ENCODE measurements at regions not wholly inside any gene's neighbourhood (a gene's known extent, or its start where the extent isn't known, plus 50 kb on each side); places are given as distances from the start of the nearest gene placed in this dataset.

DNA sequence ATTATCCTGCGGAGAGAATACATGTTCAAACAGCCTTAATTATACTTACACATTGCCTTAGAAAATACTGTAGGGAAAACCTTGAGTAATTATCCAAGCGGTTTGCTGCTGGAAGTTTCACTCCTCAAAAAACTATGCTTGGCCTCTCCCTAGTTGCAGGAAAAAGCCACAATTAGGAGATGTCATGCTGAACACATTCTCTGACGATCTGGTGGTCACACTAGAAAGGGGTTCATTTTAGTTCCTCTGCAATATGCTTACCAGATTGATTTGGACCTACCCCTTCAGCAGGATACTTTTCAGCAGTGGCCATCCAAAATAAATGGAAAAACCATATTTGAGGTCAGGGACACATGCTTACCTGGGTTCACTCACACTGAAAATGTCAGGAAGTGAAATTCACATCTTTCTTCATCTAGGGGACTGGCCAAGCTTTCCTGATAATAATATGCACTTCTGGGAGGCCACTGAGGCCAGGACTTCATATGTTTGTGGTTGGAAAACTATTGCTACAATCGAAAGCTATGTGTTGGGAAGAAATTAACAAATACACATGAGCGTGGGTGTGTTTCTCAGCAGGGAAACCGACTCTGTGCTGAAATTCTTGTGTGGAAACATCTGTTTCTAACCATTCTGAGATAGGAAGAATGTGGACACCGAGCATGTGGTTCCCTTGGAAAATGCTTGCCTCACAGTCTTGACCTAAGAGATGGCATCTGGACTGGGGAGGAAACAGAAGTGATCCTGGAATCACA, 68.8 kb downstream of the ATXN3L start:
- no peaks in the 10 kb centered on the region for H3K9me3 ChIP-seq (ENCODE audit: control insufficient read depth in 1 of 2, low read length in 2 of 2)
- no peak overlapping the region for H3K4me3 ChIP-seq (ENCODE audit: low read length in 2 of 2)
- H3K4me1 ChIP-seq (ENCODE audit: insufficient read depth, low read length), result peaks cover 11% of the 10 kb centered on the region
- Mint-ChIP-seq H3K9me3 (no peaks in the 10 kb centered on the region), H3K27ac (no peak overlapping the region), H3K36me3 (no peaks in the 10 kb centered on the region), H3K4me3 (no peak overlapping the region), H3K27me3 (no peaks in the 10 kb centered on the region), H3K4me1 (peaks cover 11 to 25% (median 15%) of the 10 kb centered on the region in 4 donors)
- H3K27me3 ChIP-seq (ENCODE audit: insufficient read depth, low read length), result no peaks in the 10 kb centered on the region
- intact Hi-C loops (cut with micrococcal nuclease), result no loop called here
- ChIA-PET POLR2A (ENCODE audit: partially characterized antibody) (no interaction called here), CTCF (ENCODE audit: partially characterized antibody) (no interaction called here)
- no peaks in the 10 kb centered on the region for H3K36me3 ChIP-seq (ENCODE audit: insufficient read depth, low read length)
- DNase-seq, result no peak
- H3K27ac ChIP-seq (ENCODE audit: low read depth, low read length), result no peak overlapping the region

DNA sequence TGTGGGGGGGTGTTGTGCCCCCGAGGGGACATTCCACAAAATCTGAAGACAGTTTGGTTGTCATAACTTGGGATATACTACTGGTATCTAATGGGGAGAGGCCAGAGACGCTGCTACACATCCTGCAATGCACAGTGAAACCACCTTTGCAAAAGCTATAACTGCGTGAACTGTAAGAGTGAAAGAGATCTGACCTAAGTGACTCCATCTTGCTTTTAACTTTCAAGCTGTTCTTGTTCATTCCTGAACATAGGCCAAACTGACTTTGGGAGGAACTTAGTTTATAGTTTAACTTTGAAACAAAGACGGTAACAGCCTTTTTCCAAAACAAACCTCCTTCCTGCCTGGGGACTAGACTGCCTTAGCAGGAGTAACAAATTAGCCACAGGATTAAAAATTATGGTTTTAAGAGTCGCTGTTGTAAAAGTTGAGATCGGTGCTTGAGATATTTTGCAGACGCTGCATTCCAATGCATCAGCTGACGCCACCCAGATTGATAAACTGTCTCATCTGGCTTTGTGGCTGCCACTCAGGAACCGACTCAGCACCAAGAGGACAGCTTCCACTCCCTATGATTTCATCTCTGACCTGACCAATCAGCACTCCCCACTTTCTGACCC, 70.9 kb downstream of the ATXN3L start:
- Mint-ChIP-seq H3K4me3 (no peak overlapping the region), H3K36me3 (no peaks in the 10 kb centered on the region), H3K9me3 (peaks cover 0 to 15% (median under 1%) of the 10 kb centered on the region in 8 donors), H3K4me1 (peaks cover 4 to 13% (median 5%) of the 10 kb centered on the region in 4 donors), H3K27me3 (no peaks in the 10 kb centered on the region), H3K27ac (no peak overlapping the region)
- Histone ChIP-seq H3K4me3 (ENCODE audit: low read length in 2 of 2) (no peak overlapping the region), H3K9me3 (ENCODE audit: control insufficient read depth in 1 of 2, low read length in 2 of 2) (no peaks in the 10 kb centered on the region), H3K27me3 (ENCODE audit: insufficient read depth, low read length) (no peaks in the 10 kb centered on the region), H3K27ac (ENCODE audit: low read depth, low read length) (no peak overlapping the region), H3K36me3 (ENCODE audit: insufficient read depth, low read length) (no peaks in the 10 kb centered on the region), H3K4me1 (ENCODE audit: insufficient read depth, low read length) (peaks cover under 1% of the 10 kb centered on the region)
- ChIA-PET CTCF (ENCODE audit: partially characterized antibody) (no interaction called here), POLR2A (ENCODE audit: partially characterized antibody) (no interaction called here)
- DNase-seq, result no peak
- intact Hi-C loops (cut with micrococcal nuclease), result no loop called here

DNA sequence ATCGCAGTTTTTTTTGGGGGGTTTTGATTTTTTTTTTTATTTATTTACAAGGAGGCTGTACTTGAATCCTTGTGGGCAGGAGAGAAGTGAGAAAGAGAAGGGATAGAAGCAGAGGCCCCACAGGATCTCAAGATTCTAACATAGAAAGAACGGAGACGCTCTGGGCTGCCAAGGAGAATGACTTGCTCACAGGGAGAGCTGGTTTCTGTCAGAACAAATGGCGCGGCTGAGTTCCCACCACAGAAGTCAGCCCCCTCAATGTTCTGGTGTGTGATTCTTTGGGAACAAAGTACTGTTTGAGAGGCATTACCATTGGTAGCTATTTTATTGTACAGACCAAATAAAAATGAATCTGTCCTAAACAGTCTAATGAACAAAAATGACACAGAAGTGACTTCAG, 80.6 kb downstream of the ATXN3L start:
- intact Hi-C loops (cut with micrococcal nuclease), result no loop called here
- DNase-seq, result no peak
- ChIA-PET CTCF (ENCODE audit: partially characterized antibody) (no interaction called here), POLR2A (ENCODE audit: partially characterized antibody) (no interaction called here)
- Mint-ChIP-seq H3K27ac (no peak overlapping the region), H3K9me3 (peaks cover 0 to 2% (median 0%) of the 10 kb centered on the region in 8 donors), H3K4me1 (peaks cover 0 to 2% (median 0%) of the 10 kb centered on the region in 4 donors), H3K4me3 (no peak overlapping the region), H3K36me3 (no peaks in the 10 kb centered on the region), H3K27me3 (no peaks in the 10 kb centered on the region)
- no peaks in the 10 kb centered on the region for H3K27me3 ChIP-seq (ENCODE audit: insufficient read depth, low read length)
- no peaks in the 10 kb centered on the region for H3K36me3 ChIP-seq (ENCODE audit: insufficient read depth, low read length)
- no peaks in the 10 kb centered on the region for H3K9me3 ChIP-seq (ENCODE audit: control insufficient read depth in 1 of 2, low read length in 2 of 2)
- no peak overlapping the region for H3K4me3 ChIP-seq (ENCODE audit: low read length in 2 of 2)
- H3K4me1 ChIP-seq (ENCODE audit: insufficient read depth, low read length), result no peaks in the 10 kb centered on the region
- H3K27ac ChIP-seq (ENCODE audit: low read depth, low read length), result no peak overlapping the region

DNA sequence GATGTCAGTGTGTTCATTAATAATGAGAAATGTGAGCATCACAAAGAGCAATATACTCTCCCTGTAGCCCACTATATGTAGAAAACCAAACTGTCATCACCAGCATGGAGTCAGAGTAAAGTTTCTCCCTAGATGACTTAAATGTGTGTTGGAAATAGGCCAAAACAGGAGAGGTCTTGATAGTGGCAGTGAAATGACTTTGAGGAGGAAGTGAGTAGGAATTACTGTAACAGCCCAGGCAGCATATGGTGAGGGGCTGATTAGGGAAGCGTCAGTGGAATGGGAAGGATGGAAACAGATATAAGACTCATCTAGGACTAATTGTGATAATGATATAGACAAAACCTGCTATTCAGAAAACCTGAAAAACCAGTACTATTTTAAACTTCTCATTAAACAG, 83.9 kb downstream of the ATXN3L start:
- Mint-ChIP-seq H3K27ac (no peak overlapping the region), H3K4me1 (peaks cover 0 to 2% (median 0%) of the 10 kb centered on the region in 4 donors), H3K36me3 (no peaks in the 10 kb centered on the region), H3K27me3 (no peaks in the 10 kb centered on the region), H3K4me3 (no peak overlapping the region), H3K9me3 (no peaks in the 10 kb centered on the region)
- DNase-seq, result no peak
- ChIA-PET POLR2A (ENCODE audit: partially characterized antibody) (no interaction called here), CTCF (ENCODE audit: partially characterized antibody) (no interaction called here)
- Histone ChIP-seq H3K36me3 (ENCODE audit: insufficient read depth, low read length) (no peaks in the 10 kb centered on the region), H3K4me1 (ENCODE audit: insufficient read depth, low read length) (no peaks in the 10 kb centered on the region), H3K9me3 (ENCODE audit: control insufficient read depth in 1 of 2, low read length in 2 of 2) (no peaks in the 10 kb centered on the region), H3K4me3 (ENCODE audit: low read length in 2 of 2) (no peak overlapping the region), H3K27me3 (ENCODE audit: insufficient read depth, low read length) (no peaks in the 10 kb centered on the region), H3K27ac (ENCODE audit: low read depth, low read length) (no peak overlapping the region)
- intact Hi-C loops (cut with micrococcal nuclease), result no loop called here

DNA sequence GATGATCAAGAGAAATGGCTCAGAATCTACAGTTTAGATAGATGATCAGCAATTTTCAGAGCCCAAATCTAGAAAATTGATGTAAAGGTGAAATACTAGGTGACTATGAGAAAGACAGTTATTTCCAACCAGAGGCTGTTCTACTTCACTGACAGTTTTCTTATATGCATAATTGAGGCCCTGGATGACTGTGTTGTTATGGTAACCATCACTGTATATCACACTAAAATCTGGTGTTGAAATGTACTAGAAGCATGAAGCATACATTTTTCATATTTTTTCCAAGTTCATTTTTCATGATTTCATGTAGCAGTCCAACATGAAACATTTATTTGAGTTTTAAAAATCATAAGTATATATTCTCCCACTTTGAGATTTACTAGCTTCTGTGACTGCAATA, 87.4 kb downstream of the ATXN3L start:
- Mint-ChIP-seq H3K9me3 (peaks cover 0 to 2% (median 0%) of the 10 kb centered on the region in 8 donors), H3K27me3 (no peaks in the 10 kb centered on the region), H3K4me1 (peaks cover 0 to 2% (median 0%) of the 10 kb centered on the region in 4 donors), H3K36me3 (no peaks in the 10 kb centered on the region), H3K27ac (no peak overlapping the region), H3K4me3 (no peak overlapping the region)
- no peaks in the 10 kb centered on the region for H3K4me1 ChIP-seq (ENCODE audit: insufficient read depth, low read length)
- H3K27me3 ChIP-seq (ENCODE audit: insufficient read depth, low read length), result no peaks in the 10 kb centered on the region
- intact Hi-C loops (cut with micrococcal nuclease), result no loop called here
- H3K9me3 ChIP-seq (ENCODE audit: control insufficient read depth in 1 of 2, low read length in 2 of 2), result no peaks in the 10 kb centered on the region
- no peak overlapping the region for H3K27ac ChIP-seq (ENCODE audit: low read depth, low read length)
- H3K4me3 ChIP-seq (ENCODE audit: low read length in 2 of 2), result no peak overlapping the region
- CTCF ChIA-PET (ENCODE audit: partially characterized antibody), result no interaction called here
- no peak for DNase-seq
- no peaks in the 10 kb centered on the region for H3K36me3 ChIP-seq (ENCODE audit: insufficient read depth, low read length)
- POLR2A ChIA-PET (ENCODE audit: partially characterized antibody), result no interaction called here

DNA sequence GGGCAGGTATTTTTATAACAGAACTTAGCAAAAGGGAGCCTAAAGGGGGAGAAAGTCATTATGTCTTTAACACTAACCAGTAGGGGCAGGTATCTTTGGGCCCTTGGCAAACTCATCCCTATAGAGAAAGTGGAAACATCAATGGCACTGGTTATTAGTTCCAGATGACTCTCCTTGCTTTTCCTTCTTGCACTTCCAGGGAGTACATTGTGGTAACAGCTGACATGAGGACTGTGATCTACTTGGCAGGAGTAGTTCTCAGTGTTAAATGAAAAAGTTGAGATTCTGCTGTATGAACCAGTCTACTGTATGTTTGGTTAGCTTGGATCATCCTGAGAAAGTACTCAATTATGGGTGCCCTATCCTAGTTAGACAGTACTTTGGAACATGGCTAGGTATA, 93.6 kb downstream of the ATXN3L start:
- Mint-ChIP-seq H3K9me3 (peaks cover 0 to 2% (median 0%) of the 10 kb centered on the region in 8 donors), H3K27me3 (no peaks in the 10 kb centered on the region), H3K36me3 (no peaks in the 10 kb centered on the region), H3K27ac (no peak overlapping the region), H3K4me1 (peaks cover 3 to 6% (median 4%) of the 10 kb centered on the region in 4 donors), H3K4me3 (no peak overlapping the region)
- Histone ChIP-seq H3K27me3 (ENCODE audit: insufficient read depth, low read length) (no peaks in the 10 kb centered on the region), H3K36me3 (ENCODE audit: insufficient read depth, low read length) (no peaks in the 10 kb centered on the region), H3K4me3 (ENCODE audit: low read length in 2 of 2) (no peak overlapping the region), H3K4me1 (ENCODE audit: insufficient read depth, low read length) (no peaks in the 10 kb centered on the region), H3K27ac (ENCODE audit: low read depth, low read length) (no peak overlapping the region), H3K9me3 (ENCODE audit: control insufficient read depth in 1 of 2, low read length in 2 of 2) (no peaks in the 10 kb centered on the region)
- ChIA-PET POLR2A (ENCODE audit: partially characterized antibody) (no interaction called here), CTCF (ENCODE audit: partially characterized antibody) (no interaction called here)
- no peak for DNase-seq
- intact Hi-C loops (cut with micrococcal nuclease), result no loop called here

DNA sequence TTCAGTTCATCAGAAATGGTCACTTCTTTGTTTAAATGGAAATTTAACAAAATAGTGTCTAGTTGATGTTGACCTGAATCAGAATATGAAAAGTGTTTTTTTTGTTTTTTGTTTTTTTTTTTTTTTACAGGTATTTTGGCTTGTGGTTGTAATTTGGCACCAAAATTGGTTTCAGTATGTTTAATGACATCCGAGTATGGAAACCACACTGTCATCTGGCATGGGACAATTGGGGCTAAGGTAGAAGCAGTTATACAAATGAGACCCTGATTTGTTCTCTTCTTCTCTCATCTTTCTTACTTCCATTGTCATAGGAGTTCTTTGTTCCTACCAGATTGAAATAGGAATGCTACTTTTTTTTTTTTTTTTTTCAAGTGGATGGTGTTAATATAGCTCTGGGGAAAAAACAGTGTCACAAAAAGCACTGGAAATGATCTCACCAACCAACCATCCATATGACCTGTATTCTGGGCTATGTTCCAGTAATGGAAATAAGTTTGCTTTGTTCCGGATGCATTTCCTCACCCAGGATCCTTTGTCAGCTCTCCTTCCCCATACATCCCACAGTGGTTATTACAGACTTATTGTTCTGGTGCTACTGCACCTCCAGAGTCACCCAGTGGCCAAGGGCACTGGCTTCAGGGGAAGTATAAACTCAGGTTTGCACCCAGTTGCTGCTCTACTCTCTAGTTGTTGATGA, 95.8 kb downstream of the ATXN3L start:
- ChIA-PET CTCF (ENCODE audit: partially characterized antibody) (no interaction called here), POLR2A (ENCODE audit: partially characterized antibody) (no interaction called here)
- intact Hi-C loops (cut with micrococcal nuclease), result no loop called here
- Mint-ChIP-seq H3K4me1 (peaks cover 6 to 10% (median 8%) of the 10 kb centered on the region in 4 donors), H3K36me3 (no peaks in the 10 kb centered on the region), H3K27me3 (no peaks in the 10 kb centered on the region), H3K9me3 (peaks cover 0 to under 1% (median 0%) of the 10 kb centered on the region in 8 donors), H3K4me3 (no peak overlapping the region), H3K27ac (no peak overlapping the region)
- H3K9me3 ChIP-seq (ENCODE audit: control insufficient read depth in 1 of 2, low read length in 2 of 2), result no peaks in the 10 kb centered on the region
- peaks cover 4% of the 10 kb centered on the region for H3K4me1 ChIP-seq (ENCODE audit: insufficient read depth, low read length)
- H3K27ac ChIP-seq (ENCODE audit: low read depth, low read length), result no peak overlapping the region
- peak in 1 of 5 donors; percentile 2 for DNase-seq
- no peaks in the 10 kb centered on the region for H3K27me3 ChIP-seq (ENCODE audit: insufficient read depth, low read length)
- H3K4me3 ChIP-seq (ENCODE audit: low read length in 2 of 2), result no peak overlapping the region
- H3K36me3 ChIP-seq (ENCODE audit: insufficient read depth, low read length), result no peaks in the 10 kb centered on the region

Data from CD4-positive, alpha-beta memory T cell (primary cell).